A172 (cell line): ENCODE measurements at regions not wholly inside any gene's neighbourhood (a gene's known extent, or its start where the extent isn't known, plus 50 kb on each side); places are given as distances from the start of the nearest gene placed in this dataset.
"Not testable (repeated sequence)": the region's sequence is repeated elsewhere in the genome, so short reads cannot be mapped to it uniquely, and the experiment has no call there.

Experiments used
- DNase-seq: peaks from one replicate; pipeline ENCODE4 v3.0.0-alpha.2; 2015; ENCODE audit warnings: low spot score

GRCh38 chr22:48500471-48501230, 1327.0 kb downstream of the BRD1 start:
- DNase-seq, result peak; percentile 80

- no peak for DNase-seq
Measured at GRCh38 chr22:48499456-48500425, 1327.9 kb downstream of the BRD1 start.

- DNase-seq, result no peak
Measured at GRCh38 chr22:48498526-48499331, 1328.9 kb downstream of the BRD1 start.

- not testable (repeated sequence) for DNase-seq
Measured at GRCh38 chr22:48497743-48498520, 1329.7 kb downstream of the BRD1 start.

- DNase-seq, result no peak
Measured at GRCh38 chr22:48496987-48497650, 1330.6 kb downstream of the BRD1 start.

GRCh38 chr22:48496226-48496845, 1331.3 kb downstream of the BRD1 start:
- DNase-seq, result no peak

DNA sequence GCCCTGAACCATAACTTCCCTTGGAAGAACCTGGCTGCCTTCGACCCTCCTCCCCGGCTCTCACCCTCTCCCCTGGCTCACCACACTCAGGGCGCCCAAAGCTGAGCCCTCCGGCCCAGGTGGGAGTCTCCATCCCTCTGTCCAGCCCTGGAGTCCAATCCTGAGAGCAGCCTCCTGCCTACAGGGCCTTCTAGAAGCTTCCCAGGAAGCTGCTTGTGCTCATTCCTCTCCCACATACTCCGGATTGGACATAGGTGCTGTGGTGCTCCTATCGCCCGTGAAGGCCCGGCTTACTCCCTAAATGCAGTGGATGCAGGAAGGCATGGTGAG, 1332.0 kb downstream of the BRD1 start:
- no peak for DNase-seq

GRCh38 chr22:48494968-48495750, 1332.5 kb downstream of the BRD1 start:
- DNase-seq, result no peak

DNA sequence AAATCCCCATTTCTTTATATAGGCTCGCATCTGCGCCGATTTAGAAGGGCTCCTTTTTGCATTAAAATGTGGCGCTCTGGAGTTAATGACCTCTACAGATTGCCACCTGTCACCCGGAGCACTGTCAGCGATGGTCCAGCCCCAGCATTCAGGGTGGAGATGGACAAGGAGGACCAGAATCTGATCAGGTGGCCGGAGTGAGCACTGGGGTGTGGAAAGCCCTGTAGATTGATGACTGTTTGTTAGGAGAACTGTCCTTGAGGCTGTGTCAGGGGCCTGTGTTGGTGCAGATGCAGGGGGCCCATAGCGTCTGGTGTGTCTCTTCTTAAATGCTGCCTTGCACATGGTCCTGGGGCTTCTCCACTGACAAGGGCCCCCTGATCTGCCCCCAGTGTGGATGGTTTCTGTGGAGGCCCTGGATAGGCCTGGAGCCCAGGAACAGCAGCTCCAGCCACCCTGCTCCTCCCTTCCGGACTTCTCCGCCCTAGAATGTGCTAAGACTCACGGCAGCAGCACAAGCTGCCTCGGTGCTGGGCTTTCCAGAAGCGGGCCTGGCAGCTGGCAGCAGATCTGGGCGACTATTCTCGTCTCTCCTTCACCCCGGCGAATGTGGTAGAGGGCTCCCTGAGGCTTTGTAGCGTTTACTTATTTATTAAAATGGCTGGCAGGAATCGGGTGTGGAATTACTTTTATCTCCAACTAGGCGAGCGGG, 1333.3 kb downstream of the BRD1 start:
- DNase-seq, result no peak

- no peak for DNase-seq
Measured at GRCh38 chr22:48493733-48494132, 1333.9 kb downstream of the BRD1 start.

- peak; percentile 63 for DNase-seq
Measured at GRCh38 chr22:48492366-48493320, 1335.0 kb downstream of the BRD1 start.

DNA sequence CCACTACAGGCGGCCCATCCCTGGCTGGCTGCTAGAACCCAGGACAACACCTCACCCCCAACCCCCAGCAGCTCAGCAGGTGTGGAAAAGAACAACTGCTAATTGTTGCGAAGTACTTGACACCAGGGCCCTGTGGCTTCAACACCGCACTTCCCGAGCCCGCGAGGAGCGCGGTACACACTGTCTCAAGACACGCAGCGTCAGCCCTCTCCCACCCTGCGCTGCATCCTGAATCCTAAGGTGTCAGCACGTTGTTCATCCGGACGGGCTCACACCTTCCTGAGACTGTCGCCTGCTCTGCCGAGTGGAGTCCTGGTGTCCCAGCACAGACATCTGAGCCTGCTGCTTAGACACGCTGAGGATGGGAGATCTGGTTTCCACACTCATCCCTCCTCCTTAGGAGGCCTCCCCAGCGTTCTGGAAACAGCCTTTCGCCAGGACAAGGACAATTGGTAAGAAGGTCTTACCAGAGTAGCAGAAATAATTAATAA, 1336.2 kb downstream of the BRD1 start:
- no peak for DNase-seq

GRCh38 chr22:48490500-48491411, 1336.9 kb downstream of the BRD1 start:
- DNase-seq, result no peak

- DNase-seq, result no peak
Measured at GRCh38 chr22:48489551-48490499, 1337.8 kb downstream of the BRD1 start.
